CD4-positive, alpha-beta T cell treated with Interleukin-2 at 100 ng/mL for 4 hours (primary cell): ENCODE measurements at regions not wholly inside any gene's neighbourhood (a gene's known extent, or its start where the extent isn't known, plus 50 kb on each side); places are given as distances from the start of the nearest gene placed in this dataset.

Experiments
- DNase-seq: peaks from one replicate; pipeline ENCODE4 v3.0.0-alpha.2; 2020; ENCODE audit warnings: low spot score

DNA sequence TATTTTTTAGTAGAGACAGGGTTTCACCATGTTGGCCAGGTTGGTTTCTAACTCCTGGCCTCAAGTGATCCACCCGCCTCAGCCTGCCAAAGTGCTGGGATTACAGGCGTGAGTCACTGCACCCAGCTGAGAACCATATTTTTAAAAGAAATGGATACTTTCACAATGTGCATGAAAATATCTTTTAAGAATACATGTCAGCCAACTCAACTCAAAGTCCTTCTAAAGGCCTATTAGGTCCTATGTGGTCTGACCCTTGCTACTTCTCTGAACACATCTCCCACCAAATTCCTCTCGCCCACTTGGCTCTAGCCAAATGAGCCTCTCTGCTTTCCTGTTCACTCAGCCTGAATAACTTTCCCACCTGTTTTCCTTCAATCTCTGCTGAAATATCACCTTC, 119.6 kb downstream of the MTX2 start:
- no peak for DNase-seq

GRCh38 chr2:176390276-176391147, 121.3 kb downstream of the MTX2 start:
- DNase-seq = no peak

DNA sequence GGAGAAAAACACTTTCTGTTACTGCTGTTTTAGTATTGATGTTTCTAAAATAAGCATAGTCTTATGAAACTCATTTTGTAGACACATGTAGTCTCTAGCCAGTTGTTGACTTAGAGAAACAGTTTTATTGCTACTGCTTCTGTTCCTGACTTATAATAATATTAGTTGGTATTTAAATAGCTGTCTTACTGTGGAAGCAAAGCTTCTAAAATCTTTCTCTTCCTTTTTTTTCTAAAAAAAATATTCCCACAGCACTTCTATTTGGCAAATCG, 121.8 kb downstream of the MTX2 start:
- DNase-seq = no peak

- DNase-seq = no peak
Observed at GRCh38 chr2:176392249-176392648, 123.0 kb downstream of the MTX2 start.

DNA sequence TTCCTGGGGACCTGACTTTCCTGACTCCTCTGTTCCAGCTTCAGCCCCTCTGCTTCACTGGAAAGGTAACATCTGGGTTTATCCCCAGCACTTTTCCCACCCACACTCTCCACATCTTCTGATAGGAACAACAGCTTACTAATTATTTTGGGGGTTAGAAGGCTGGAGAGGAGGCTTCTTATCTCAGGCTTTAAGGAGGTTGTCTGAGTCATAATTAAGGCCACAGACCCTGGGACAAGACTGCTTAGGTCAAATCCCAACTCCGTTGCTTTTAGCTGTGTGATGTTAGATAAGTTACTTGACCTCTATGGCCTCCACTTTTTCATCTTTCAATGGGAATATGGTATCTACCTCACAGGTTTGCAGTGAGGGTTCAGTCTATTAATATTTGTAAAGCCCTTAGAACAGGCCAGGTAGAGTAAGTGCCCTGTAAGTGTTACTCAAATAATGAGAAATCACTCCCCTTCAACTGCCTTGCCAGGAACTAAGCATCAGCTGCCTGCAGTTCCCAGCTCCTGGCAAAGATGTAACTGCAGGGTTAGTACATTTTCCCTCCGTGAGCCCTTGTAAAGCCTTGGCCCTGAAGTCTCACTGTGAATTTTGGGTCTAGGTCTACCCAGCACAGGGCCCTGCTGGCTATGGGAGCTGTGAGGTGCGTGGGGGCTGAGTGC, 123.6 kb downstream of the MTX2 start:
- no peak for DNase-seq

DNA sequence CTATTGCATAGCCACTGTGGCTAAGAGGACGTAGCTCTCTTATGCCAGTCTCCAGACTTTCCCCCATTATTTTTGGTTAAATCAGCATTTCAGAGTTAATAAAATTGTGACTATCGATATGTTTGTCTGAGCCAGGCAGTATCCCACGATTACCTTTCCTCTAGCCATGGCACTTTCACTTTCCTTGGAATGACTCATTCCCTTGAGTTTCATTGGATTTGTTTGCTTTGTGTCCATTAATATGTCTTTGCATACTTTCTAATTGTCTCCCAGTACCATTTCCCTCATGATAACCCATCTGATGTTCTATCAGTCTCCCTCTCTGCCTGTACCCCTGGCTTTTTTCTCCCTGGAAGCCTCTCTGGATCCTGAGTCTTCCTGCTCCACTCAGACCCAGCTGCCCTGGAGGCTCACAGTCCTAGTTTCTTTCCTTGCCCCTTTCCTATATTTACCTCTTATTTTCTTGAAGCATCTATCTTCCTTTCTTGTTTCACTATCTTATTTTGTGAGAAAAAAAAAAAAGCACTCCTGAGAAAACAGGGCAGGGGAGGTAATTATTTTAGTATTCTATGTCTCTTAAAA, 126.1 kb downstream of the MTX2 start:
- DNase-seq = no peak

- no peak for DNase-seq
Observed at GRCh38 chr2:176398243-176399073, 129.2 kb downstream of the MTX2 start.

GRCh38 chr2:176399074-176399598, 129.9 kb downstream of the MTX2 start:
- DNase-seq = no peak

DNA sequence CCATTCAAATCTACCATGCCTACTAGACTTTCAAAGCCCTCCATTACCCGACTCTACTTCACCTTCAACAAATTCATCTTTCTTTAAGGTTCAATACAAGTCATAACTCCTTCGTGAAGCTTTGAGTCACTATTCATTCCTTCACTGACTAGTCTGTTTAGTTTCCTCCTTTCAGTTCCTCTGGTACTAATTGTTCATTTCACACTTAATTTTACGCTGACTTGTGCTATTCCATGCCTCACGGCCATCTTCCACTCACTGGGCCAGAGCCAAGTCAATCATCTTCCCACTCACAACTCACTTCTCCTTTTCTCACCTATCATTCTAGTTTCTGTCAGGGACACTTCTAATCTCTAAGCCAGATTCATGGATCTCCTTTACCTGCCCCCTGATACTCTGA, 136.2 kb downstream of the MTX2 start:
- DNase-seq = no peak

DNA sequence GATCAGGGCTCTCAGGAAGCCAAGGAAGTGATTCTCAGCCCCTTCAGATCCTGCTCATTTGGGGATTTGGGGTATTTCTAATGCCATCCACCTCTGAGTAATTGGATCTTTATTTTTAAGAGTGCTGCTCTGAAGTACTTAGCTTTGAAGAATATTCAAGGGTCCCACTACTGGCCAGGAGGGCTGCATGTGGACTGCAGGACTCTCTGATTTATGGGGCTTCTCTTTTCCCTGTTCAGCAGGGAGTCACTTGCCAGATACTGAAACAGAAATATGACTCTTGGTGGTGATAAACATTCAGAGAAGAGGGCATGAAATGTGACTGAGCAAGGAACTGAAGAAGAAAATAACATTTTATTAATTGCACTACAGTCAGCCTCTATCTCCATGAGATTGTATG, 138.5 kb downstream of the MTX2 start:
- DNase-seq = no peak

DNA sequence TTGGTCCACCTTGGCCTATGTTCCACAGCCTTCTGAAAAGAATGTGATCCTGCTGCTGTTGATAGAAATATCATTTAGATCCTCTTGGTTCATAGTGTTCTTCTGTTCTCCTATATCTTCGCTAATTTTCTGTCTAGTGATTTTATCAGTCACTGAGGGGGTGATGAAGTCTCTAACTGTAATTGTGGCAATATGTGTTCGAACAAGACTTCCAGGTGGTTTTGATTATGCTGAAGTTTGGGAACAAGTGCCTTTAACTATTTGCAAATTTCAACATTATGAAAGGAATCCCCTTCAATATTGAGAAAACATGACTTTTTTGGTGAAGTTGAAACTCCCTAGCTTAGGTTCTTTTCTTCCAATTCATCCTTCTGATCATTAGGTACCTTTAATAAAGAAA, 140.4 kb downstream of the MTX2 start:
- no peak for DNase-seq

GRCh38 chr2:176412136-176412535, 142.9 kb downstream of the MTX2 start:
- no peak for DNase-seq

DNA sequence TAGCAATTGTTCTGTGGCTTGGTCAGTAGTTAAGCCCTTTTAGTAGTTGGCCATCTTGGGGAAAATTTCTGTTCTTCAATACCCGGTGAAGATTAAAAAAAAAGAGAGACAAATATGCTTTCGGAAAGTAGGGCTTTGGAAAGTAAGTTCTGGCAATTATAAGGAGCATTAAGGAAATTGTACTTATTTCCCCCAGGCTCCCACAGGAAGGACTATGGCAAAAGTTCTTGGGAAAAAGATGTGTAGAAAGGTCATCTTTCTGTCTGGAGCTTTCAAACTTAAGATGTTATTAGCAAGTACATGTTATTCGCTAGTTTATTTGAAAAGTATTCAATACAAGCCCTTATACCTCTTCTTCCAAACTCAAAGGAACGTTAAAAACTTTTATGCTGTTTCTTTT, 144.5 kb downstream of the MTX2 start:
- DNase-seq = no peak

- DNase-seq = no peak
Observed at GRCh38 chr2:176414641-176415040, 145.4 kb downstream of the MTX2 start.

DNA sequence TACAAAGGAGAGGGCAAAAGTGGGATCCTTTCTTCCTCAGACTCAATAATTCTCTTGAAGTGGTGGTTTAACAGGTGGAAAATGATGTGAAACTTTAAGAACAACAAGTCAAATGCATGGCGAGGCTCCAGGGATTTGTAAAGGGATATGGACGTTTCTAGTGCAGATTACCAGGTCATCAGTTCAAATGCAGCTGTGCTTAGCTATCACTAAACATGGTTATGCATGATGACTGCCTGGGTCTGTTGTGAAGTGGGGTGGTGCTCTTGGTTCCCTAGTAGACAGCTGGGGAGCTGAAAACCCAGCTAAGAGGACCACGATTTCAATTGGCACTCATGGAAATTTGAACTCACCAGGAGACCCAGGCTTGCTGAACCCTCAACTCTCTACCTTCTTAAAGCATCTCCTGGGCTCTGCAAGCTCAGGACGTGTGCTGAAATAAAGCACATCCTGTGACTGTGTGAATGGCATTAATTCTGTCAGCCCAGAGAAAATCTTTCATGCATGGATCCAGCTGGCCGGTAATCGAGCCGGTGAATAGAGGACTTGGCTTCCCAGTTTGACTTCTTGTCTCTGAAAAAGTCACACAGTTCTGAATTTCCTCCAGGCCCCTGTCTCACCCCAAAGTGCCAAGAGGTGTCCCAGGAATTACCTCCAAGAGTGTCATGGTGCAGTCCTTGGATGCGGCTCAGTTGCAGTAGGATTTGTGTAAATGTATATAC, 146.1 kb downstream of the MTX2 start:
- DNase-seq = no peak

GRCh38 chr2:176415937-176416499, 146.8 kb downstream of the MTX2 start:
- no peak for DNase-seq

DNA sequence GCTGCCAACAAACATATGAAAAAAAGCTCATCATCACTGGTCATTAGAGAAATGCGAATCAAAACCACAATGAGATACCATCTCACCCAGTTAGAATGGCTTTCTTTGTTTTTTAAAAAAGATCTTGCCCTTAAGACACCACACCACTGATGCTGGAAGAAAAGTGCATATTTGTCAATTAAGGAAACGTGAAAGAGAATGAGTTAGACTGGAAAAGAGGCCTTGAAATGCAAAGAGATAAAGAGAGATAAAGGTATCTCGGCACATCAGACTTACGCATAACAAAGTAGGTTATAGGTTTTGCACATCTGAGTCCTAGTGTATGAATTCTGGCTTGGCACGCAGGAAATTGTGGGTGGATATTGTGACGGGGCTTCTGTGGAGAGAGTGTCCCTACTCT, 149.5 kb downstream of the MTX2 start:
- DNase-seq = no peak

- DNase-seq = no peak
Observed at GRCh38 chr2:176419591-176420071, 150.4 kb downstream of the MTX2 start.

DNA sequence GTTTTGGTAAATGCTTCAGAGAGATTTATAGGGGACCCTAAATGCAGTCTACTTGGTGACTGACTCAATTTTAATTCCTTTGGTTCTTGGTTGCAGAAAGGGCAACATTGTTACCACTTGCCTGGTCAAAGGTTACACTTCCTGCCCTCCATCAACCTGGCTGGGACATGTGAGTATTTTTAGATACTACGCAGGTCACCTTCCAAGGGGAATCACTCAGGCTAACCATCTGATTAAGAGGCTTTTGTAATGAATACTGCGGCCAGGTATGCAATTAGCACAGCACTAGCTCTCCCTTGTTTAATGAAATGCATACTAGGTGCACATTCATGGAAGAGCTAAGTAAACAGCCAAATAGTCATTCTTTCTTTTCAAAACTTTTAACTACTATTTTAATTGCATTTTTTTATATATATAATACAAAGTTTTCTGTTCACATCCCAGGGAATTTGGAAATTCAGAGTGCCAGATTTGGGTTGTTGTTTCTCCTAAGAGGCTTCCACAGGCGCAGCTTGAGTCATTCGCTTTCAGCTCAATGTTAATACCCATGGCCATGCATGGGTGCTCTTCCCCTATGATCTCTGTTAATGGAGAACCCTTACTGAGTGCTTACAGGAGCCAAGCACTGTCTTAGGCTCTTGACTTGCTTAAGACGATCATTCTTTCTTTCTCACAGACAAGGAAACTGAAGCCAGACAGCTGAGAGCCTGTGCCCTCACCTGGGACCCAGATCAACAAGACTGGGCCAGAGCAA, 152.2 kb downstream of the MTX2 start:
- DNase-seq = no peak

DNA sequence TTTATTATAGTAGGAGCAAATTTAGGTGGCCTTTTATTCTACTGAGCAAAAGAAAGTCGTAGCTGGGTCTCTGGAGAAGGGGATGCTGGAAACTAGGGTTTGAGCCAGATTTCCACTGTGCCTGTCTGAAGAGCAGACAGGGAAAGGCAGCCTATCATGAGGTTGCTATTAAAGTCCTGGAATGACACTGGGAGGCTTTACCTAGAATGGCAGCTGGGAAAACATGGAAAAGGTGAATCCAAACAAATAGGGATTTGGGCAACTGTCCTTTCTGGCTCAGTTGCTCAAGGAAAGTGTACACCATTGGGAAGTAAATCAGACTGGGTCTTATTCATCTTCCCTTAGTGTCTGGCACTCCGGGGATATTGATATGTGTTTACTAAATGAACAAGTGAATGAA, 154.6 kb downstream of the MTX2 start:
- DNase-seq = no peak
